ENCODE measurements at regions not wholly inside any gene's neighbourhood (a gene's known extent, or its start where the extent isn't known, plus 50 kb on each side); places are given as distances from the start of the nearest gene placed in this dataset.

- POLR2A ChIA-PET = interaction anchor here (0.6 kb wide), 1 partner anchor 1667 kb away, joined by 3 read pairs; no protein-coding TSS in a partner anchor
- no peak for FAIRE-seq
- in situ Hi-C loops (cut with MboI) = no loop called here
These were observed 75.5 kb upstream of the CTAGE1 start for GRCh38 chr18:22493255-22493654.

GRCh38 chr18:22493940-22494339 lies 76.2 kb upstream of the CTAGE1 start:
- intact Hi-C loops (cut with micrococcal nuclease; ENCODE audit: unreplicated experiment) = no loop called here
- no TSS peak for BruUV-seq (replicated peaks)
- WGBS (ENCODE audit: insufficient coverage, insufficient replicate concordance, low lambda C conversion rate, missing lambda C conversion rate) = 8% methylated on average over 4 of the region's 4 CpGs

More at GRCh38 chr18:22493255-22493654, 75.5 kb upstream of the CTAGE1 start:
- intact Hi-C loops (cut with micrococcal nuclease; ENCODE audit: unreplicated experiment) = no loop called here
- H3K4me1 ChIP-seq (ENCODE audit: control insufficient read depth, insufficient read depth, low read length) = no peaks in the 10 kb centered on the region
- H4K20me1 ChIP-seq (ENCODE audit: control insufficient read depth, insufficient read depth) = no peaks in the 10 kb centered on the region
- SMC1A ChIA-PET (ENCODE audit: uncharacterized antibody, unreplicated experiment) = no interaction called here
- H3K27me3 ChIP-seq (replicated peaks in 1 of 2; ENCODE audit: control insufficient read depth in 2 of 2, insufficient read depth in 2 of 2, low read length in 1 of 2) = no peaks in the 10 kb centered on the region
- no peak overlapping the region for H2AFZ ChIP-seq (ENCODE audit: control insufficient read depth, low read depth, low read length)
- RAD21 ChIA-PET (ENCODE audit: unreplicated experiment) = no interaction called here
- CTCF ChIA-PET = no interaction called here
- ATAC-seq = no peak
- no peak for DNase-seq (ENCODE audit: low read depth, low spot score)
- H3K9me3 ChIP-seq (replicated peaks; ENCODE audit: control insufficient read depth, insufficient read depth, low read length) = no peaks in the 10 kb centered on the region
- no peaks in the 10 kb centered on the region for H3K79me2 ChIP-seq (ENCODE audit: control insufficient read depth, insufficient read depth, low read length)
- no peak for TF ChIP-seq LARP7 (IDR thresholded peaks at IDR 0.05)
- H3K4me2 ChIP-seq (ENCODE audit: control insufficient read depth, insufficient read depth) = no peak overlapping the region
- H3K27ac ChIP-seq (ENCODE audit: control insufficient read depth, insufficient read depth) = no peak overlapping the region
- BruUV-seq (replicated peaks) = no TSS peak
- H3K36me3 ChIP-seq (ENCODE audit: control insufficient read depth in 2 of 2, insufficient read depth in 2 of 2, low read length in 1 of 2) = no peaks in the 10 kb centered on the region
- no peak overlapping the region for H3K4me3 ChIP-seq
- H3K9ac ChIP-seq (ENCODE audit: control insufficient read depth, insufficient read depth, low read length) = no peak overlapping the region

More at GRCh38 chr18:22493940-22494339, 76.2 kb upstream of the CTAGE1 start:
- TF ChIP-seq HCFC1 (IDR thresholded peaks at IDR 0.05; ENCODE audit: low read length) (no peak), KAT2A (conservative IDR thresholded peaks at IDR 0.05; ENCODE audit: control insufficient read depth, low read depth, low read length) (no peak), BHLHE40 (IDR thresholded peaks at IDR 0.05; ENCODE audit: borderline replicate concordance in 1 of 2, low read depth in 2 of 2, low read length in 1 of 2) (no peak), NKRF (conservative IDR thresholded peaks at IDR 0.05) (no peak), NR2F1 (conservative IDR thresholded peaks at IDR 0.05) (no peak), ZNF384 (IDR thresholded peaks at IDR 0.05; ENCODE audit: borderline replicate concordance, low read depth, low read length) (no peak)
- Histone ChIP-seq H3K4me2 (ENCODE audit: control insufficient read depth, insufficient read depth) (no peak overlapping the region), H3K9ac (ENCODE audit: control insufficient read depth, insufficient read depth, low read length) (no peak overlapping the region), H3K27me3 (replicated peaks in 1 of 2; ENCODE audit: control insufficient read depth in 2 of 2, insufficient read depth in 2 of 2, low read length in 1 of 2) (no peaks in the 10 kb centered on the region), H3K4me3 (no peak overlapping the region), H3K79me2 (ENCODE audit: control insufficient read depth, insufficient read depth, low read length) (no peaks in the 10 kb centered on the region), H3K36me3 (ENCODE audit: control insufficient read depth in 2 of 2, insufficient read depth in 2 of 2, low read length in 1 of 2) (no peaks in the 10 kb centered on the region), H4K20me1 (ENCODE audit: control insufficient read depth, insufficient read depth) (no peaks in the 10 kb centered on the region), H3K9me3 (replicated peaks; ENCODE audit: control insufficient read depth, insufficient read depth, low read length) (no peaks in the 10 kb centered on the region), H3K27ac (ENCODE audit: control insufficient read depth, insufficient read depth) (no peak overlapping the region), H2AFZ (ENCODE audit: control insufficient read depth, low read depth, low read length) (no peak overlapping the region), H3K4me1 (ENCODE audit: control insufficient read depth, insufficient read depth, low read length) (no peaks in the 10 kb centered on the region)
- ChIA-PET POLR2A (no interaction called here), SMC1A (ENCODE audit: uncharacterized antibody, unreplicated experiment) (no interaction called here), RAD21 (ENCODE audit: unreplicated experiment) (no interaction called here), CTCF (no interaction called here)
- in situ Hi-C loops (cut with MboI) = no loop called here
- no peak for DNase-seq (ENCODE audit: low read depth, low spot score)
- no peak for ATAC-seq
- FAIRE-seq = no peak

All from GM12878 (cell line).